ENCODE measurements at regions not wholly inside any gene's neighbourhood (a gene's known extent, or its start where the extent isn't known, plus 50 kb on each side); places are given as distances from the start of the nearest gene placed in this dataset.
A peak's percentile ranks its signal among the peaks of the same experiment; 100 is the strongest.

- no peak overlapping the region for H2BK15ac ChIP-seq (ENCODE audit: low read depth, low read length)
- H3K14ac ChIP-seq (replicated peaks; ENCODE audit: low read depth, low read length) = no peak overlapping the region
- peaks cover 9% of the 10 kb centered on the region for H3K9me1 ChIP-seq (ENCODE audit: insufficient read depth, low read length)
- no peaks in the 10 kb centered on the region for H3K79me1 ChIP-seq (ENCODE audit: low read depth in 1 of 2, low read length in 2 of 2)
- WGBS, 2 experiments (ENCODE audit: extremely low coverage in 2 of 2, insufficient read length in 1 of 2) = 50% methylated on average over 2 of the region's 2 CpGs; no CpG with 5 or more reads in 1 of the 2 experiments
- no peak overlapping the region for H3K4me3 ChIP-seq (ENCODE audit: insufficient read depth, low read depth, low read length)
- H3K27me3 ChIP-seq (ENCODE audit: control insufficient read depth, insufficient read depth, low read length) = no peaks in the 10 kb centered on the region
- in situ Hi-C loops (cut with MboI; ENCODE audit: low sequenced_read_pairs) (no loop called here), intact Hi-C loops (cut with micrococcal nuclease) (loop anchor here (5.0 kb wide), 1 partner anchor 43 kb away; no protein-coding TSS in a partner anchor), dilution Hi-C loops (cut with HindIII; ENCODE audit: low sequenced_read_pairs, unreplicated experiment) (no loop called here)
- no peak for DNase-seq
- no TSS peak for BruUV-seq (replicated peaks)
- H2BK5ac ChIP-seq (ENCODE audit: low read depth, low read length, poor library complexity, severe bottlenecking) = no peak overlapping the region
- H3K4me2 ChIP-seq (ENCODE audit: low read depth, low read length) = no peak overlapping the region
- no peak overlapping the region for H3K4ac ChIP-seq (ENCODE audit: low read depth, low read length)
- POLR2A ChIA-PET (ENCODE audit: unreplicated experiment) = no interaction called here
- no peaks in the 10 kb centered on the region for H3K9me3 ChIP-seq (ENCODE audit: control insufficient read depth, insufficient read depth, low read length)
- no peak for ATAC-seq (ENCODE audit: low read depth)
- CTCF ChIA-PET = interaction anchor here (0.6 to 0.7 kb wide), 2 partner anchors 20 to 100 kb away, joined by 3 to 4 read pairs; no protein-coding TSS in a partner anchor
- H2AFZ ChIP-seq (replicated peaks; ENCODE audit: low read length, poor library complexity) = no peak overlapping the region
- 0 out of 2 replicates have a peak overlapping the region, but pooled peaks have one; percentile 21 for H3K18ac ChIP-seq (ENCODE audit: low read depth, low read length)
- no peaks in the 10 kb centered on the region for H3K36me3 ChIP-seq (ENCODE audit: control insufficient read depth, insufficient read depth, low read length)
- H2BK20ac ChIP-seq (ENCODE audit: low read depth, low read length) = no peak overlapping the region
- H2AK5ac ChIP-seq (ENCODE audit: low read depth, low read length) = no peak overlapping the region
- no peak overlapping the region for H4K91ac ChIP-seq (ENCODE audit: insufficient read depth, low read depth, low read length)
- no peak overlapping the region for H3K9ac ChIP-seq (ENCODE audit: low read depth, low read length)
- no peak overlapping the region for H3K23ac ChIP-seq (ENCODE audit: low read depth, low read length)
- H3K4me1 ChIP-seq (ENCODE audit: control insufficient read depth, insufficient read depth, low read length) = peaks cover 11% of the 10 kb centered on the region
- TF ChIP-seq MAFK (IDR thresholded peaks at IDR 0.05; ENCODE audit: low read depth, low read length) = no peak
- no peak for TF ChIP-seq NFE2L2 (IDR thresholded peaks at IDR 0.05; ENCODE audit: low read depth, low read length)
- no peak for TF ChIP-seq SMC3 (IDR thresholded peaks at IDR 0.05; ENCODE audit: low read depth, low read length)
- TF ChIP-seq CHD1 (IDR thresholded peaks at IDR 0.05; ENCODE audit: low read depth, low read length) = no peak
- TF ChIP-seq CTCF (conservative IDR thresholded peaks at IDR 0.05; ENCODE audit: low read depth, low read length) = no peak
- TF ChIP-seq FOS (IDR thresholded peaks at IDR 0.05; ENCODE audit: low read depth, low read length) = no peak
- no peak for TF ChIP-seq RAD21 (IDR thresholded peaks at IDR 0.05; ENCODE audit: low read length)
- TF ChIP-seq RFX5 (IDR thresholded peaks at IDR 0.05; ENCODE audit: low read depth, low read length) = no peak
- no peak for TF ChIP-seq ELK1 (IDR thresholded peaks at IDR 0.05; ENCODE audit: borderline replicate concordance, low read depth, low read length)
- TF ChIP-seq MXI1 (IDR thresholded peaks at IDR 0.05; ENCODE audit: borderline replicate concordance, low read depth, low read length) = no peak
- no peak for TF ChIP-seq USF2 (IDR thresholded peaks at IDR 0.05; ENCODE audit: low read depth, low read length)
- no peak for TF ChIP-seq CEBPB (IDR thresholded peaks at IDR 0.05; ENCODE audit: low read depth, low read length)
- TF ChIP-seq BHLHE40 (IDR thresholded peaks at IDR 0.05; ENCODE audit: low read depth, low read length) = no peak
- H3K56ac ChIP-seq (ENCODE audit: extremely low read depth, insufficient read depth, low read length) = no peak overlapping the region
- H4K8ac ChIP-seq (ENCODE audit: low read depth in 2 of 2, low read length in 2 of 2) = no peak overlapping the region
- no peak overlapping the region for H2AK9ac ChIP-seq (replicated peaks; ENCODE audit: low read depth, low read length, poor library complexity)
- H3K27ac ChIP-seq (ENCODE audit: insufficient read depth, low read length) = no peak overlapping the region
- H4K20me1 ChIP-seq (ENCODE audit: insufficient read depth, low read length) = peaks cover 2% of the 10 kb centered on the region; the same call in 1 of the 2 replicates
- H2BK120ac ChIP-seq (ENCODE audit: low read depth, low read length) = no peak overlapping the region
- H4K5ac ChIP-seq (ENCODE audit: low read depth, low read length) = no peak overlapping the region
These were observed 105.2 kb upstream of the TSPAN2 start for GRCh38 chr1:115194506-115194905.
